SJSA1 (cell line): ENCODE measurements at regions not wholly inside any gene's neighbourhood (a gene's known extent, or its start where the extent isn't known, plus 50 kb on each side); places are given as distances from the start of the nearest gene placed in this dataset.

ENCODE experiments used
- DNase-seq, 2 experiments: peaks; one replicate each; pipeline ENCODE4 v3.0.0-alpha.2; 2015 to 2020; ENCODE audit warnings: low spot score in 2 of 2, low read depth in 1 of 2
- H3K27ac ChIP-seq: fragments of 250-450 bp; sonication (Bioruptor Pico); 2 replicates; pipeline ENCODE4 v1.5.1; 2020; ENCODE audit warnings: mild to moderate bottlenecking, moderate library complexity
- H3K27me3 ChIP-seq: fragments of 250-450 bp; sonication (Bioruptor Pico); replicated peaks from 2 replicates; pipeline ENCODE4 v1.5.1; 2020; ENCODE audit warnings: mild to moderate bottlenecking, moderate library complexity
- H3K36me3 ChIP-seq: fragments of 250-450 bp; sonication (Bioruptor Pico); 2 replicates; pipeline ENCODE4 v1.5.1; 2020; ENCODE audit warnings: mild to moderate bottlenecking
- H3K4me1 ChIP-seq: fragments of 250-450 bp; sonication (Bioruptor Pico); replicated peaks from 2 replicates; pipeline ENCODE4 v1.6.1; 2021; ENCODE audit warnings: mild to moderate bottlenecking
- H3K4me3 ChIP-seq: fragments of 250-450 bp; sonication (Bioruptor Pico); 2 replicates; pipeline ENCODE4 v1.5.1; 2020; ENCODE audit warnings: mild to moderate bottlenecking
- H3K9me3 ChIP-seq: fragments of 250-450 bp; sonication (Bioruptor Pico); replicated peaks from 2 replicates; pipeline ENCODE4 v1.5.1; 2020; ENCODE audit warnings: mild to moderate bottlenecking

GRCh38 chr1:95951371-95952102, 717.5 kb downstream of the RWDD3 start:
- H3K9me3 ChIP-seq = no peaks in the 10 kb centered on the region; the same call in 1 of the 2 replicates
- no peaks in the 10 kb centered on the region for H3K4me1 ChIP-seq
- no peak for DNase-seq
- no peak overlapping the region for H3K27ac ChIP-seq
- no peaks in the 10 kb centered on the region for H3K36me3 ChIP-seq
- H3K27me3 ChIP-seq = no peaks in the 10 kb centered on the region
- H3K4me3 ChIP-seq = no peak overlapping the region

GRCh38 chr1:95953015-95953414, 719.0 kb downstream of the RWDD3 start:
- Histone ChIP-seq H3K27me3 (no peaks in the 10 kb centered on the region), H3K27ac (no peak overlapping the region), H3K9me3 (no peaks in the 10 kb centered on the region; the same call in 1 of the 2 replicates), H3K4me1 (no peaks in the 10 kb centered on the region), H3K36me3 (no peaks in the 10 kb centered on the region), H3K4me3 (no peak overlapping the region)
- DNase-seq = no peak

GRCh38 chr1:95954585-95954984, 720.6 kb downstream of the RWDD3 start:
- DNase-seq = no peak
- H3K27me3 ChIP-seq = no peaks in the 10 kb centered on the region
- no peaks in the 10 kb centered on the region for H3K4me1 ChIP-seq
- H3K4me3 ChIP-seq = no peak overlapping the region
- H3K27ac ChIP-seq = no peak overlapping the region
- H3K9me3 ChIP-seq = no peaks in the 10 kb centered on the region; the same call in 1 of the 2 replicates
- H3K36me3 ChIP-seq = no peaks in the 10 kb centered on the region

GRCh38 chr1:95956215-95956614, 722.2 kb downstream of the RWDD3 start:
- Histone ChIP-seq H3K9me3 (no peaks in the 10 kb centered on the region), H3K27me3 (no peaks in the 10 kb centered on the region)

GRCh38 chr1:95957748-95958147, 723.7 kb downstream of the RWDD3 start:
- H3K27ac ChIP-seq = no peak overlapping the region
- no peaks in the 10 kb centered on the region for H3K4me1 ChIP-seq
- H3K36me3 ChIP-seq = no peaks in the 10 kb centered on the region
- DNase-seq = no peak
- no peak overlapping the region for H3K4me3 ChIP-seq
- H3K27me3 ChIP-seq = no peaks in the 10 kb centered on the region
- H3K9me3 ChIP-seq = no peaks in the 10 kb centered on the region

More at GRCh38 chr1:95956215-95956614, 722.2 kb downstream of the RWDD3 start:
- no peak for DNase-seq
- Histone ChIP-seq H3K27ac (no peak overlapping the region), H3K4me1 (no peaks in the 10 kb centered on the region), H3K36me3 (no peaks in the 10 kb centered on the region), H3K4me3 (no peak overlapping the region)

GRCh38 chr1:95966866-95967265, 732.9 kb downstream of the RWDD3 start:
- Histone ChIP-seq H3K9me3 (no peaks in the 10 kb centered on the region), H3K27ac (no peak overlapping the region), H3K4me1 (no peaks in the 10 kb centered on the region), H3K27me3 (no peaks in the 10 kb centered on the region), H3K36me3 (no peaks in the 10 kb centered on the region), H3K4me3 (no peak overlapping the region)
- no peak for DNase-seq

GRCh38 chr1:95974586-95974985, 740.6 kb downstream of the RWDD3 start:
- Histone ChIP-seq H3K27ac (no peak overlapping the region), H3K9me3 (no peaks in the 10 kb centered on the region), H3K4me3 (no peak overlapping the region), H3K36me3 (no peaks in the 10 kb centered on the region), H3K4me1 (no peaks in the 10 kb centered on the region), H3K27me3 (no peaks in the 10 kb centered on the region)
- DNase-seq = no peak

- H3K27me3 ChIP-seq = no peaks in the 10 kb centered on the region
- DNase-seq = no peak
- H3K36me3 ChIP-seq = no peaks in the 10 kb centered on the region
- H3K27ac ChIP-seq = no peak overlapping the region
- no peaks in the 10 kb centered on the region for H3K4me1 ChIP-seq
- no peak overlapping the region for H3K4me3 ChIP-seq
- H3K9me3 ChIP-seq = no peaks in the 10 kb centered on the region
These were observed 738.9 kb upstream of the PTBP2 start for GRCh38 chr1:95982711-95983110.

- DNase-seq = no peak
- no peaks in the 10 kb centered on the region for H3K27me3 ChIP-seq
- H3K36me3 ChIP-seq = no peaks in the 10 kb centered on the region
- no peaks in the 10 kb centered on the region for H3K4me1 ChIP-seq
- no peak overlapping the region for H3K4me3 ChIP-seq
- no peaks in the 10 kb centered on the region for H3K9me3 ChIP-seq
- H3K27ac ChIP-seq = no peak overlapping the region
These were observed 737.8 kb upstream of the PTBP2 start for GRCh38 chr1:95983831-95984230.

GRCh38 chr1:95984798-95985374, 736.7 kb upstream of the PTBP2 start:
- no peak overlapping the region for H3K4me3 ChIP-seq
- no peaks in the 10 kb centered on the region for H3K4me1 ChIP-seq
- no peaks in the 10 kb centered on the region for H3K27me3 ChIP-seq
- H3K36me3 ChIP-seq = no peaks in the 10 kb centered on the region
- H3K9me3 ChIP-seq = 0 out of 2 replicates have a peak, but pooled peaks cover 2% of the 10 kb centered on the region
- H3K27ac ChIP-seq = no peak overlapping the region
- no peak for DNase-seq

- H3K4me1 ChIP-seq = no peaks in the 10 kb centered on the region
- H3K9me3 ChIP-seq = 0 out of 2 replicates have a peak, but pooled peaks cover 2% of the 10 kb centered on the region
- no peaks in the 10 kb centered on the region for H3K36me3 ChIP-seq
- H3K27ac ChIP-seq = no peak overlapping the region
- H3K27me3 ChIP-seq = no peaks in the 10 kb centered on the region
- no peak overlapping the region for H3K4me3 ChIP-seq
- no peak for DNase-seq
These were observed 731.6 kb upstream of the PTBP2 start for GRCh38 chr1:95990033-95990432.

GRCh38 chr1:95991787-95992520, 729.6 kb upstream of the PTBP2 start:
- H3K4me1 ChIP-seq = no peaks in the 10 kb centered on the region
- H3K4me3 ChIP-seq = no peak overlapping the region
- peaks cover 2% of the 10 kb centered on the region; the same call in 1 of the 2 replicates for H3K9me3 ChIP-seq
- no peaks in the 10 kb centered on the region for H3K36me3 ChIP-seq
- no peak overlapping the region for H3K27ac ChIP-seq
- H3K27me3 ChIP-seq = no peaks in the 10 kb centered on the region
- no peak for DNase-seq

GRCh38 chr1:95994643-95995042, 726.9 kb upstream of the PTBP2 start:
- Histone ChIP-seq H3K9me3 (no peaks in the 10 kb centered on the region; the same call in 1 of the 2 replicates), H3K36me3 (no peaks in the 10 kb centered on the region), H3K27ac (no peak overlapping the region), H3K4me1 (no peaks in the 10 kb centered on the region), H3K4me3 (no peak overlapping the region), H3K27me3 (no peaks in the 10 kb centered on the region)
- DNase-seq = no peak

- H3K27ac ChIP-seq = no peak overlapping the region
- no peak for DNase-seq
These were observed 719.4 kb upstream of the PTBP2 start for GRCh38 chr1:96002201-96002600.

More at GRCh38 chr1:96002201-96002600, 719.4 kb upstream of the PTBP2 start:
- Histone ChIP-seq H3K27me3 (no peaks in the 10 kb centered on the region), H3K4me3 (no peak overlapping the region), H3K36me3 (no peaks in the 10 kb centered on the region), H3K4me1 (no peaks in the 10 kb centered on the region), H3K9me3 (no peaks in the 10 kb centered on the region)
